Upper lobe of left lung (tissue), 4 donors: ENCODE measurements at regions not wholly inside any gene's neighbourhood (a gene's known extent, or its start where the extent isn't known, plus 50 kb on each side); places are given as distances from the start of the nearest gene placed in this dataset.

Source experiments
- EP300 ChIP-seq, 4 donors: sonication (generic); formaldehyde crosslinking; IDR thresholded peaks; one replicate each; pipeline ENCODE4 v1.5.1; 2017; ENCODE audit warnings: antibody characterized with exemption in 4 of 4, control low read depth in 2 of 4
- POLR2A ChIP-seq, 4 donors: fragments of 450-650 bp; IDR thresholded peaks; one replicate each; pipeline ENCODE4 v1.5.1; 2016 to 2017; ENCODE audit warnings: antibody characterized with exemption in 4 of 4, mild to moderate bottlenecking in 2 of 4
- POLR2AphosphoS5 ChIP-seq, 2 donors: sonication (generic); formaldehyde crosslinking; IDR thresholded peaks; one replicate each; pipeline ENCODE4 v1.5.1; 2017; ENCODE audit warnings: antibody characterized with exemption in 2 of 2
- TF ChIP-seq, protein P1 (sequence below), 6 experiments: fragments of 450-650 bp in 4 of 6; fragments of 200-600 bp in 2 of 6; sonication (generic) in 2 of 6; IDR thresholded peaks; one replicate each; pipeline ENCODE4 v1.5.1; 2016 to 2019; ENCODE audit warnings: antibody characterized with exemption in 6 of 6

DNA sequence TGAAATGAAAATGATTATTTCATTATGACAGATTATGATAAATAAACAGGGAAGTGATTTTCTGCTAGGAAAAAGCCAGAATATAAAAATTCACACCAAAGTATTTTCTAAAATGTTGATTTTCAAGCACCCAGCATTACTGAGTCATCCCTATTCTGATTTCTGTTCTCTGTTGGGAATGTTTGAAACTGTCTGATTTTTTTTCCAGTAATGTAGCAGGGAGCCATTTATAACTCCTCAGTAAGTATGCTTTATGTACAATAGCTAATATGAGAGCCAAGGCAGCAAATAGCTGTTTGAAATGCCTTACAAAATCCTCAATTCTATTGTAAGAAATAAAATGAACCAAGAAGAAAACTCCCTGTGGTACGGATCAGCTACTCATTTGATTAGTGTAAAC is 471.7 kb upstream of the TYRP1 start:
- TF ChIP-seq, protein P1, sequence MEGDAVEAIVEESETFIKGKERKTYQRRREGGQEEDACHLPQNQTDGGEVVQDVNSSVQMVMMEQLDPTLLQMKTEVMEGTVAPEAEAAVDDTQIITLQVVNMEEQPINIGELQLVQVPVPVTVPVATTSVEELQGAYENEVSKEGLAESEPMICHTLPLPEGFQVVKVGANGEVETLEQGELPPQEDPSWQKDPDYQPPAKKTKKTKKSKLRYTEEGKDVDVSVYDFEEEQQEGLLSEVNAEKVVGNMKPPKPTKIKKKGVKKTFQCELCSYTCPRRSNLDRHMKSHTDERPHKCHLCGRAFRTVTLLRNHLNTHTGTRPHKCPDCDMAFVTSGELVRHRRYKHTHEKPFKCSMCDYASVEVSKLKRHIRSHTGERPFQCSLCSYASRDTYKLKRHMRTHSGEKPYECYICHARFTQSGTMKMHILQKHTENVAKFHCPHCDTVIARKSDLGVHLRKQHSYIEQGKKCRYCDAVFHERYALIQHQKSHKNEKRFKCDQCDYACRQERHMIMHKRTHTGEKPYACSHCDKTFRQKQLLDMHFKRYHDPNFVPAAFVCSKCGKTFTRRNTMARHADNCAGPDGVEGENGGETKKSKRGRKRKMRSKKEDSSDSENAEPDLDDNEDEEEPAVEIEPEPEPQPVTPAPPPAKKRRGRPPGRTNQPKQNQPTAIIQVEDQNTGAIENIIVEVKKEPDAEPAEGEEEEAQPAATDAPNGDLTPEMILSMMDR (IDR thresholded peaks at IDR 0.05), result no peak
- no peak for TF ChIP-seq POLR2A (IDR thresholded peaks at IDR 0.05)
- TF ChIP-seq POLR2AphosphoS5 (IDR thresholded peaks at IDR 0.05), result no peak
- no peak for TF ChIP-seq EP300 (IDR thresholded peaks at IDR 0.05)
